Cardiac muscle cell (in vitro differentiated cells and primary cell): ENCODE measurements at regions not wholly inside any gene's neighbourhood (a gene's known extent, or its start where the extent isn't known, plus 50 kb on each side); places are given as distances from the start of the nearest gene placed in this dataset.

Experiments used
- DNase-seq, 2 donors: peaks; one replicate each; pipeline versions ENCODE4 v3.0.0 to v3.0.0-alpha.2; 2010 to 2017; ENCODE audit warnings: low read depth in 1 of 2, low spot score in 1 of 2
- H3K27ac ChIP-seq: fragments of 200-600 bp; sonication (generic); 2 replicates; pipeline ENCODE4 v1.5.1; 2016
- H3K27me3 ChIP-seq: fragments of 200-600 bp; sonication (generic); 2 replicates; pipeline ENCODE4 v1.6.0; 2016; ENCODE audit warnings: control low read depth
- H3K36me3 ChIP-seq: fragments of 200-600 bp; sonication (generic); 2 replicates; pipeline ENCODE4 v1.5.1; 2016; ENCODE audit warnings: control low read depth
- H3K4me1 ChIP-seq: fragments of 200-600 bp; sonication (generic); 2 replicates; pipeline ENCODE4 v1.8.1; 2017; ENCODE audit warnings: low read depth, mild to moderate bottlenecking, mixed run types
- H3K4me3 ChIP-seq: fragments of 200-600 bp; sonication (generic); 2 replicates; pipeline ENCODE4 v1.5.1; 2016; ENCODE audit warnings: mild to moderate bottlenecking
- H3K9me3 ChIP-seq: fragments of 200-600 bp; sonication (generic); 2 replicates; pipeline ENCODE4 v1.5.1; 2017; ENCODE audit warnings: low read depth, mild to moderate bottlenecking, control low read depth
- TF ChIP-seq, protein P1 (sequence below): IDR thresholded peaks from 2 replicates; pipeline ENCODE4 v1.5.1; 2012; ENCODE audit warnings: low read depth, mild to moderate bottlenecking, low read length

- TF ChIP-seq, protein P1, sequence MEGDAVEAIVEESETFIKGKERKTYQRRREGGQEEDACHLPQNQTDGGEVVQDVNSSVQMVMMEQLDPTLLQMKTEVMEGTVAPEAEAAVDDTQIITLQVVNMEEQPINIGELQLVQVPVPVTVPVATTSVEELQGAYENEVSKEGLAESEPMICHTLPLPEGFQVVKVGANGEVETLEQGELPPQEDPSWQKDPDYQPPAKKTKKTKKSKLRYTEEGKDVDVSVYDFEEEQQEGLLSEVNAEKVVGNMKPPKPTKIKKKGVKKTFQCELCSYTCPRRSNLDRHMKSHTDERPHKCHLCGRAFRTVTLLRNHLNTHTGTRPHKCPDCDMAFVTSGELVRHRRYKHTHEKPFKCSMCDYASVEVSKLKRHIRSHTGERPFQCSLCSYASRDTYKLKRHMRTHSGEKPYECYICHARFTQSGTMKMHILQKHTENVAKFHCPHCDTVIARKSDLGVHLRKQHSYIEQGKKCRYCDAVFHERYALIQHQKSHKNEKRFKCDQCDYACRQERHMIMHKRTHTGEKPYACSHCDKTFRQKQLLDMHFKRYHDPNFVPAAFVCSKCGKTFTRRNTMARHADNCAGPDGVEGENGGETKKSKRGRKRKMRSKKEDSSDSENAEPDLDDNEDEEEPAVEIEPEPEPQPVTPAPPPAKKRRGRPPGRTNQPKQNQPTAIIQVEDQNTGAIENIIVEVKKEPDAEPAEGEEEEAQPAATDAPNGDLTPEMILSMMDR = peak; percentile 55
- peak; percentile 25 to 93 for DNase-seq
- H3K27me3 ChIP-seq = no peaks in the 10 kb centered on the region
- H3K4me1 ChIP-seq = no peaks in the 10 kb centered on the region
- H3K4me3 ChIP-seq = no peak overlapping the region
- H3K36me3 ChIP-seq = no peaks in the 10 kb centered on the region
- H3K9me3 ChIP-seq = no peaks in the 10 kb centered on the region
- no peak overlapping the region for H3K27ac ChIP-seq
Observed at GRCh38 chr11:11148104-11148509, 204.9 kb downstream of the CSNK2A3 start.

- Histone ChIP-seq H3K27ac (no peak overlapping the region), H3K4me1 (no peaks in the 10 kb centered on the region), H3K36me3 (no peaks in the 10 kb centered on the region), H3K4me3 (no peak overlapping the region), H3K9me3 (no peaks in the 10 kb centered on the region), H3K27me3 (no peaks in the 10 kb centered on the region)
- DNase-seq = no peak
- TF ChIP-seq, protein P1 = no peak
Observed at GRCh38 chr11:11146830-11147229, 206.2 kb downstream of the CSNK2A3 start.

DNA sequence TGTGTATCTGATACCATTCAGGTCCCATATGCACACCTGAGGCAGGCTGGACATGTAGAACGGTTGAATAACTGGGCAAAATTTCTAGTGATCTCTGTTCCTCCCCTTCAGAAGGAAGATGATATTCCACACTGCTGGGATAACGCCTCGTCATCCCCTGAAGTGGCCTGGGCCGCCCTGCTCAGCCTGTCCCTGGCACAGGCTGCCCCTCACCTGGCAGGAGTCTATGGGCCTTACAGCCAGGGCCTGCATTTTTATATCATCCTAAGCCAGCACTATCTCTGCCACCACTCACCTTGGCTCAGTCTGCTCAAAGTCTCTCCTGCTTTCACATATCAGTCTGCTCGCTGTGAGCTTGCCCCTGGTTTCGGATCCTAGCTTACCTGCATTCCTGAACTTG, 209.2 kb downstream of the CSNK2A3 start:
- Histone ChIP-seq H3K4me1 (no peaks in the 10 kb centered on the region), H3K4me3 (no peak overlapping the region), H3K27ac (no peak overlapping the region), H3K36me3 (no peaks in the 10 kb centered on the region), H3K9me3 (no peaks in the 10 kb centered on the region), H3K27me3 (no peaks in the 10 kb centered on the region)
- TF ChIP-seq, protein P1 = no peak
- DNase-seq = no peak

- no peaks in the 10 kb centered on the region for H3K36me3 ChIP-seq
- H3K27me3 ChIP-seq = no peaks in the 10 kb centered on the region
- no peak for DNase-seq
- H3K9me3 ChIP-seq = no peaks in the 10 kb centered on the region
- no peaks in the 10 kb centered on the region for H3K4me1 ChIP-seq
- no peak overlapping the region for H3K27ac ChIP-seq
- no peak overlapping the region for H3K4me3 ChIP-seq
- TF ChIP-seq, protein P1 = no peak
Observed at GRCh38 chr11:11142430-11142829, 210.6 kb downstream of the CSNK2A3 start.

- H3K4me1 ChIP-seq = no peaks in the 10 kb centered on the region
- TF ChIP-seq, protein P1 = no peak
- DNase-seq = no peak
- H3K9me3 ChIP-seq = no peaks in the 10 kb centered on the region
- no peaks in the 10 kb centered on the region for H3K27me3 ChIP-seq
- H3K27ac ChIP-seq = no peak overlapping the region
- H3K36me3 ChIP-seq = no peaks in the 10 kb centered on the region
- no peak overlapping the region for H3K4me3 ChIP-seq
Observed at GRCh38 chr11:11141065-11141464, 212.0 kb downstream of the CSNK2A3 start.

GRCh38 chr11:11140510-11140909, 212.5 kb downstream of the CSNK2A3 start:
- no peak for DNase-seq
- no peaks in the 10 kb centered on the region for H3K9me3 ChIP-seq

More at GRCh38 chr11:11140510-11140909, 212.5 kb downstream of the CSNK2A3 start:
- Histone ChIP-seq H3K27me3 (no peaks in the 10 kb centered on the region), H3K4me1 (no peaks in the 10 kb centered on the region), H3K4me3 (no peak overlapping the region), H3K36me3 (no peaks in the 10 kb centered on the region), H3K27ac (no peak overlapping the region)
- TF ChIP-seq, protein P1 = no peak
